ENCODE measurements at regions not wholly inside any gene's neighbourhood (a gene's known extent, or its start where the extent isn't known, plus 50 kb on each side); places are given as distances from the start of the nearest gene placed in this dataset.

GRCh38 chr22:34567367-34567766, 498.6 kb upstream of the ISX start:
- TF ChIP-seq POLR2AphosphoS5 (IDR thresholded peaks at IDR 0.05; ENCODE audit: low read depth, low read length) (no peak), POU2F2 (IDR thresholded peaks at IDR 0.05; ENCODE audit: low read depth, low read length) (no peak), PAX5 (IDR thresholded peaks at IDR 0.05; ENCODE audit: insufficient read depth, low read length, severe bottlenecking) (no peak), SPI1 (IDR thresholded peaks at IDR 0.05; ENCODE audit: low read depth, low read length) (no peak), POLR2A (IDR thresholded peaks at IDR 0.05; ENCODE audit: low read depth, low read length) (no peak), TAF1 (IDR thresholded peaks at IDR 0.05; ENCODE audit: low read depth, low read length) (no peak)
- FAIRE-seq (no peak), DNase-seq (ENCODE audit: insufficient read length, low spot score) (no peak)

GRCh38 chr22:34570408-34570807, 495.6 kb upstream of the ISX start:
- no peak for DNase-seq (ENCODE audit: insufficient read length, low spot score)
- no peak for FAIRE-seq
- TF ChIP-seq SPI1 (IDR thresholded peaks at IDR 0.05; ENCODE audit: low read depth, low read length) = no peak
- no peak for TF ChIP-seq POLR2A (IDR thresholded peaks at IDR 0.05; ENCODE audit: low read depth, low read length)
- no peak for TF ChIP-seq TAF1 (IDR thresholded peaks at IDR 0.05; ENCODE audit: low read depth, low read length)
- TF ChIP-seq POLR2AphosphoS5 (IDR thresholded peaks at IDR 0.05; ENCODE audit: low read depth, low read length) = no peak
- TF ChIP-seq POU2F2 (IDR thresholded peaks at IDR 0.05; ENCODE audit: low read depth, low read length) = no peak
- TF ChIP-seq PAX5 (IDR thresholded peaks at IDR 0.05; ENCODE audit: insufficient read depth, low read length, severe bottlenecking) = no peak

- FAIRE-seq (no peak), DNase-seq (ENCODE audit: insufficient read length, low spot score) (no peak)
- TF ChIP-seq SPI1 (IDR thresholded peaks at IDR 0.05; ENCODE audit: low read depth, low read length) (no peak), PAX5 (IDR thresholded peaks at IDR 0.05; ENCODE audit: insufficient read depth, low read length, severe bottlenecking) (no peak), TAF1 (IDR thresholded peaks at IDR 0.05; ENCODE audit: low read depth, low read length) (no peak), POU2F2 (IDR thresholded peaks at IDR 0.05; ENCODE audit: low read depth, low read length) (no peak), POLR2A (IDR thresholded peaks at IDR 0.05; ENCODE audit: low read depth, low read length) (no peak), POLR2AphosphoS5 (IDR thresholded peaks at IDR 0.05; ENCODE audit: low read depth, low read length) (no peak)
These were observed 486.4 kb upstream of the ISX start for GRCh38 chr22:34579519-34579918.

GRCh38 chr22:34587357-34588356, 478.3 kb upstream of the ISX start:
- DNase-seq (ENCODE audit: insufficient read length, low spot score) = no peak
- TF ChIP-seq POLR2A (IDR thresholded peaks at IDR 0.05; ENCODE audit: low read depth, low read length) = no peak
- no peak for TF ChIP-seq POU2F2 (IDR thresholded peaks at IDR 0.05; ENCODE audit: low read depth, low read length)
- no peak for TF ChIP-seq POLR2AphosphoS5 (IDR thresholded peaks at IDR 0.05; ENCODE audit: low read depth, low read length)
- TF ChIP-seq TAF1 (IDR thresholded peaks at IDR 0.05; ENCODE audit: low read depth, low read length) = no peak
- no peak for TF ChIP-seq PAX5 (IDR thresholded peaks at IDR 0.05; ENCODE audit: insufficient read depth, low read length, severe bottlenecking)
- no peak for TF ChIP-seq SPI1 (IDR thresholded peaks at IDR 0.05; ENCODE audit: low read depth, low read length)

GRCh38 chr22:34588871-34589545, 476.9 kb upstream of the ISX start:
- no peak for DNase-seq (ENCODE audit: insufficient read length, low spot score)
- TF ChIP-seq POLR2AphosphoS5 (IDR thresholded peaks at IDR 0.05; ENCODE audit: low read depth, low read length) (no peak), TAF1 (IDR thresholded peaks at IDR 0.05; ENCODE audit: low read depth, low read length) (no peak), PAX5 (IDR thresholded peaks at IDR 0.05; ENCODE audit: insufficient read depth, low read length, severe bottlenecking) (no peak), POLR2A (IDR thresholded peaks at IDR 0.05; ENCODE audit: low read depth, low read length) (no peak), SPI1 (IDR thresholded peaks at IDR 0.05; ENCODE audit: low read depth, low read length) (no peak), POU2F2 (IDR thresholded peaks at IDR 0.05; ENCODE audit: low read depth, low read length) (no peak)
- FAIRE-seq = no peak

More at GRCh38 chr22:34587357-34588356, 478.3 kb upstream of the ISX start:
- no peak for FAIRE-seq

GRCh38 chr22:34592123-34592740, 473.7 kb upstream of the ISX start:
- no peak for FAIRE-seq
- TF ChIP-seq POLR2AphosphoS5 (IDR thresholded peaks at IDR 0.05; ENCODE audit: low read depth, low read length) = no peak
- no peak for TF ChIP-seq POU2F2 (IDR thresholded peaks at IDR 0.05; ENCODE audit: low read depth, low read length)
- TF ChIP-seq PAX5 (IDR thresholded peaks at IDR 0.05; ENCODE audit: insufficient read depth, low read length, severe bottlenecking) = no peak
- no peak for TF ChIP-seq SPI1 (IDR thresholded peaks at IDR 0.05; ENCODE audit: low read depth, low read length)
- TF ChIP-seq POLR2A (IDR thresholded peaks at IDR 0.05; ENCODE audit: low read depth, low read length) = no peak
- TF ChIP-seq TAF1 (IDR thresholded peaks at IDR 0.05; ENCODE audit: low read depth, low read length) = no peak
- DNase-seq (ENCODE audit: insufficient read length, low spot score) = no peak

- FAIRE-seq (no peak), DNase-seq (ENCODE audit: insufficient read length, low spot score) (no peak)
- TF ChIP-seq PAX5 (IDR thresholded peaks at IDR 0.05; ENCODE audit: insufficient read depth, low read length, severe bottlenecking) (no peak), POU2F2 (IDR thresholded peaks at IDR 0.05; ENCODE audit: low read depth, low read length) (no peak), TAF1 (IDR thresholded peaks at IDR 0.05; ENCODE audit: low read depth, low read length) (no peak), POLR2A (IDR thresholded peaks at IDR 0.05; ENCODE audit: low read depth, low read length) (no peak), SPI1 (IDR thresholded peaks at IDR 0.05; ENCODE audit: low read depth, low read length) (no peak), POLR2AphosphoS5 (IDR thresholded peaks at IDR 0.05; ENCODE audit: low read depth, low read length) (no peak)
These were observed 466.4 kb upstream of the ISX start for GRCh38 chr22:34599567-34599966.

DNA sequence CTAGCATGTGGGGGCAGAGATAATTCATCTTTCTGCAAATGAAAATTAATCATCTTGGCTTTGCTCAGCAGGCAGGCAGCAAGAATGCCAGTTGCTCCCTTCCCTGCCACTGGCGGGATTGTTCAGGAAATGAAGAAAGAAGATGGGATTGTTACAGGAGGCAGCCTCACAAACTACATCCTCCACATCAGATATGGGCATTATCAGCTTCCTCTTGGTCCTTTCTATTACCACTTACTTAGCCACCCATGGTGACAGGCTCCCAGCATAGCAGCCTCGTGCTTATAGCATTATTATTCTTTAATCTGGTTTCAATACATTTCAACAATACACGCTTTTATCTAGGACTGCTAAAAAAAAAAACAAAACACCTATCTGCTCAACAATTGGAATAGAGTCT, 461.6 kb upstream of the ISX start:
- TF ChIP-seq POLR2A (IDR thresholded peaks at IDR 0.05; ENCODE audit: low read depth, low read length) (no peak), POU2F2 (IDR thresholded peaks at IDR 0.05; ENCODE audit: low read depth, low read length) (no peak), SPI1 (IDR thresholded peaks at IDR 0.05; ENCODE audit: low read depth, low read length) (no peak), TAF1 (IDR thresholded peaks at IDR 0.05; ENCODE audit: low read depth, low read length) (no peak), POLR2AphosphoS5 (IDR thresholded peaks at IDR 0.05; ENCODE audit: low read depth, low read length) (no peak), PAX5 (IDR thresholded peaks at IDR 0.05; ENCODE audit: insufficient read depth, low read length, severe bottlenecking) (no peak)
- no peak for FAIRE-seq
- DNase-seq (ENCODE audit: insufficient read length, low spot score) = no peak
